Loucy (cell line): ENCODE measurements at regions not wholly inside any gene's neighbourhood (a gene's known extent, or its start where the extent isn't known, plus 50 kb on each side); places are given as distances from the start of the nearest gene placed in this dataset.

Experiments
- CTCF ChIP-seq: fragments of 200-600 bp; sonication (generic); conservative IDR thresholded peaks from 2 replicates; pipeline ENCODE4 v1.5.1; 2014; ENCODE audit warnings: mild to moderate bottlenecking, antibody characterized with exemption, low read length
- EZH2phosphoT487 ChIP-seq: fragments of 200-600 bp; IDR thresholded peaks from 2 replicates; pipeline ENCODE4 v1.6.1; 2018; ENCODE audit warnings: antibody characterized with exemption, mild to moderate bottlenecking, moderate library complexity, borderline replicate concordance

- TF ChIP-seq CTCF (no peak), EZH2phosphoT487 (no peak)
Measured at GRCh38 chr14:80378084-80378690, 166.9 kb upstream of the DIO2 start.
